ENCODE measurements at regions not wholly inside any gene's neighbourhood (a gene's known extent, or its start where the extent isn't known, plus 50 kb on each side); places are given as distances from the start of the nearest gene placed in this dataset.
"Not testable (repeated sequence)": the region's sequence is repeated elsewhere in the genome, so short reads cannot be mapped to it uniquely, and the experiment has no call there.

- DNase-seq = no peak
These were observed 1288.7 kb downstream of the PLA2G4A start for GRCh38 chr1:188117436-188117835.

GRCh38 chr1:188122646-188123045, 1293.9 kb downstream of the PLA2G4A start:
- DNase-seq = no peak

- DNase-seq = no peak
These were observed 1298.8 kb downstream of the PLA2G4A start for GRCh38 chr1:188127507-188127906.

- no peak for DNase-seq
These were observed 1300.0 kb downstream of the PLA2G4A start for GRCh38 chr1:188128761-188129160.

- DNase-seq = no peak
These were observed 1301.4 kb downstream of the PLA2G4A start for GRCh38 chr1:188129856-188130838.

GRCh38 chr1:188137221-188137620, 1308.5 kb downstream of the PLA2G4A start:
- no peak for DNase-seq

- peak; percentile 42 for DNase-seq
These were observed 1312.2 kb downstream of the PLA2G4A start for GRCh38 chr1:188140958-188141357.

DNA sequence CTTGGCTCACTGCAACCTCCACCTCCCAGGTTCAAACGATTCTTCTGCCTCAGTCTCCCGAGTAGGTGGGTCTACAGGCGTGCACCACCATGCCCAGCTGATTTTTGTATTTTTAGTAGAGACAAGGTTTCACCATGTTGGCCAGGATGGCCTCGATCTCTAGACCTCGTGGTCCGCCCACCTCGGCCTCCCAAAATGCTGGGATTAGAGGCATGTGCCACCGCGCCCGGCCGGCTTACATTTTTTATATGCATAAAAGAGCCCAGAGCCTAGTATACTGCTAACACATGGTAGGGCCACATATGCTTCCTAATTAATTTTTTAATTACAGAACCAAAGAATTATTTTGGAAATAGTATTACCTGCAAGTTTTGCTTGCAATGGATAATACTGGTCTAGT, 1325.4 kb downstream of the PLA2G4A start:
- no peak for DNase-seq

- DNase-seq = no peak
These were observed 1326.0 kb downstream of the PLA2G4A start for GRCh38 chr1:188154761-188155160.

GRCh38 chr1:188155261-188155660, 1326.5 kb downstream of the PLA2G4A start:
- DNase-seq = no peak

DNA sequence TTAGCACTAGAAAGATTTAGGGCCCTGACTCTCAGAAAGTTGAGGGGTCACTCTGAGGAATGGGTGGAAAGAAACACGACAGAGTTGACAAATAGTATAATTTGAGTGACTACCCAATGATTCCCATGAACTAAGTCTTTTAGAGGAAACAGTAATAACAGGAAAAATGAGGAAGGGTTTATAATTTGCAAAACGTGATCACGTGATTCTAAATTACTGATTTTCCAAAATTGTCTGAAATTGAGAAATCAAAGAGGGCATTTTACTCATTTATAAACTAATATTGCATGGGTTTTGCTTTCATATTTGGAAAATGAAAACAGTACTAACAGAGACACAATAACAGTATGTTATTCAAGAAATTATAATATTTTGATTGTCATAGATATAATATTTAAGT, 1335.7 kb downstream of the PLA2G4A start:
- no peak for DNase-seq

DNA sequence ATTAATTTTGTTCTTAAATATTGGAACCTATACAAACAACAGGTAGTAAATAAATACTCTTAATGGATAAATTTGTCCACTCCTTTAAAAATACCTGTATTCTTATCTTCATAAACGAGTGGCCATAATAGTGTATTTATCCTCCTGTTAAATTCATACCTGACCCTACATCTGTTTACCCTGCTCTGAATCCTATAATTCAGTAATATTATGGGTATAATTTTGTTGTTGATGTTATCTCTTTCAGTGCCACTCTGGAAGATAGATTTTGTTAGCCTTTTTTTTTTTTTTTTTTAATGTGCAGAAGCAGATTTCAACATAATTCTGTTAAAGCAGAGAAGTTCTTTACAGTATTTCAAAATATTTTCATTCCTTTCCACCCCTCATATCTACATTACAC, 1337.9 kb downstream of the PLA2G4A start:
- no peak for DNase-seq

DNA sequence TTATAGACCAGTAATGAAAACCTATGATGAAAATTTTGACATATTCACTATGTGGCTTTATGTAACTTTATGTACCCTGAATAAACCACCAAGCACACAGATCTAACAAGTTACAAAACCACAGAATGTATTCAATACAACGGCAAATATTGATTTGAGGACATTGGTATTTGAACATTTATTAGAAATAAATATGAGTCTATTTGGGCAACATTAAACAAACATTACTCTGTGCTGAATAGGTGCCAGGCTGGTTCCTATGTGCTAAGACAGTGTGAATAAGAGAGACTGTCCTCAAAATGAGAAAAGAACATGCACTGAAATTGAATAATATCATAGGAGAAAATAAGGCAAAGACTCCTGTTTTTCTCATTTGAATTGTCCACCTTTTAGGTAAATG, 1341.2 kb downstream of the PLA2G4A start:
- no peak for DNase-seq

GRCh38 chr1:188170411-188170810, 1341.7 kb downstream of the PLA2G4A start:
- DNase-seq = peak; percentile 66

GRCh38 chr1:188170935-188171334, 1342.2 kb downstream of the PLA2G4A start:
- DNase-seq = no peak

DNA sequence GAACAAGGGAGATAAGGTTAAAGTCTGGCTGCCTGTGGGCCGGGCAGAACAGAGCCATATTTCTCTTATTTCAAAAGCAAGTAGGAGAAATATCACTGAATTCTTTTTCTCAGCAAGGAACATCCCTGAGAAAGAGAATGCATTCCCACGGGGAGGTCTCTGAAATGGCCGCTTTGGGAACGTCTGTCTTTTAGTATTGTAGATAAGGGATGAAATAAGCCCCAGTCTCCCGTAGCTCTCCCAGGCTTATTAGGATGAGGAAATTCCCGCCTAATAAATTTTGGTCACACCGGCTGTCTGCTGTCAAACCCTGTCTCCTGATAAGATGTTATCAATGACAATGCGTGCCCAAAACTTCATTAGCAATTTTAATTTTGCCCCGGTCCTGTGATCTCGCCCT, 1353.3 kb downstream of the PLA2G4A start:
- not testable (repeated sequence) for DNase-seq

GRCh38 chr1:188188317-188188716, 1359.6 kb downstream of the PLA2G4A start:
- no peak for DNase-seq

GRCh38 chr1:188194916-188195315, 1366.2 kb downstream of the PLA2G4A start:
- no peak for DNase-seq

DNA sequence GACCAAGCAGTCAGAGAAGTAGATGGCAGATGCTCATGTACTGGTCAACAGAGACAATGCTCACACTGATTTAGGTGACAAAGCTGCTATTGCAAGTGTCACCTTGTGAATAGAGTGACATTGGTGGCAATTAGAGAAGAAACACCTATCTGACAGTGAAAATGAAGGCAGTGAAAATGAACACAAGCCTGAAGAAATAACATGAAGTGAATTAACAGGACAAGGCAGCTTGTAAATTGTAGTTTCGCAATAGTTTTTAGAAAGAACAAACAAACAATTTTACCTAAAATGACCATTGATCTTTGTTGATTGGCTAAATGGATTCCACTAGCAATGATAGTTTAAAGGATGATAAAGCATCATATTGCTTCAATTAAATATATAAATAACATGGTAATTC, 1389.5 kb downstream of the PLA2G4A start:
- no peak for DNase-seq

DNA sequence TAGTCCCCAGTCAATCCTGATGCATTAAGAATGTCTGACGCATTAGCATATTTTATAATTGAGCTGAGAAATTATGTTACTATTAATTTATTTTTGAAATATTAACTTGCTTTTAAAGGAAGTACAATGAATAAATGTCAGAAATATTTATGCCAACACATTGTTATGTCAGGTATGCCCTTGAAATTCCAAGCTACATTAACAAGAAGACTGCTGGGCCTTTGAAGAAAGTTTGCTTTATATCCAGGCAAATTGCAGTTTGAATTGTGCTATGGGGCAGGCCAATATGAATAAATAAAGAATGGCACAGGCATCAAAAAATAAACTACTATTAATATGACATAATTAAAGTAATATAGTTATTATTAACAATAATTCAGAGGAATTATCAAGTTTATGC, 1391.3 kb downstream of the PLA2G4A start:
- no peak for DNase-seq

GRCh38 chr1:188224263-188224662, 1395.5 kb downstream of the PLA2G4A start:
- DNase-seq = no peak

DNA sequence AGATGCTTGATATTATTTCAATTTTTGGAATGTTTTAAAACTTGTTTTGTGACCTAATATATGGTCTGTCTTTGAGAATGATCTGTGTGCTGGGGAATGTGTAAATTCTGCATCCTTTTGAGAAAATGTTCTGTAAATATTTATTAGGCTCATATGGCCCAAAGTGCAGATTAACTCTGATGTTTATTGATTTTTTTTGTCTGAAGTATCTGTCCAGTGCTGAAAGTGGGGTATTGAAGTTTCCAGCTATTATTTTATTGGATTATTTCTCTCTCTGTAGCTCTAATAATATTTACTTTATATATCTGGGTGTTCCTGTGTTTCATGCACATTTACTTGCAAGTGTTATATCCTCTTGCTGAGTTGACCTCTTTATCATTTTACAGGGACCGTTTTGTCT, 1397.2 kb downstream of the PLA2G4A start:
- no peak for DNase-seq

DNA sequence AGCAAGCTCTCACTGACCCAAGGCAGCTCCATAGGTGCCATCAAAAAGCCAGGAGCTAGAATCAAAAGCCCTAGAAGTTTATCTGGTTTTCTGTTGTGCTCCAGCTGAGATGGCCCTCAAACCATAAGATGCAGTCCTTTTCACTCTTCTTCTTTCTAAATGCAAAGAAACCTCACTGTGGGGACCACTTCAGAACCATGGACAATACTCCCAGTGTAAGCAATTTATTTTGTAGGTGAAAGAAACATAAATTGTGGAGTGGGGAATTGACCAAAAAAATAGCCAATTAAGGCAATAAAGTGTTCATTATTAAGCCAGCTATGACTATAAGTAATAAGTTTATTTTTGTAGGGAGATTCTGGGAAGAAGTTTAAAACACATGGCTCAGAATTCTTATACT, 1399.9 kb downstream of the PLA2G4A start:
- no peak for DNase-seq

DNA sequence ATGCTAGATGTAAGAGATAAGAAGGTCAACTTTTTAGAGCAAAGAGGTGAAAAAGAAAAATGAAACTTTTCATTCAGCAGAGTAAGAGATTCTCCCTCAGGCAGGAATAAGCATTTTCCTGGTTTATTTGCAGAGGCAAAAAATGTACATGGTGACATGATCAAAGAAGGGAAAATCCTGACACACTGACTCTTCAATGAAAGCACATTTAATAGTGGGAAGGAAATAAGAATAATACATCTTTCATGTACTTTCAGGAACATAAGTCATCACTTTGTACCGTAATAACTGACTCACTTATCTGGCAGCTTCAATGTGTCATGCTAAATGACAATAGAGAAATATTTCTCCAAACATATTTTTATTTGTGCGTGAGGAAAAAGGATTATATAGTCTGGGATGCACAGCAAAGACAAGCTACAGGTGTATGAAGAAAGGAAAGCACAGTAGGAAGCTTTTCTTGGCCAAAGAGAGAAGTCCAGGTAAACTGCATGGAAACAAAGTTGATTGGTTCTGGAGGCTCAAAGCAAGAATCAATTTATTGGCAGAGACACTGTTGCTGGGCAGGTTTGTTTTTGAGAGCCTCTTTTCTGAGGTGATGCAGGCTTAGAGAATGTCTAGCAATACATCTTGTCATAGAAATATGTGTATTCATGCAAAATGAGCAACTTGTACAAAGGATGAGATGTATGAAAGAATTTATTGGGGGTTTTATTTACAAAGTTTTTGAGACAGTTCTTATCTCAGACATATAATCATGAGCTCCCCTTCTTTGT, 1409.0 kb downstream of the PLA2G4A start:
- no peak for DNase-seq
